CD8-positive, alpha-beta memory T cell (primary cell): ENCODE measurements at regions not wholly inside any gene's neighbourhood (a gene's known extent, or its start where the extent isn't known, plus 50 kb on each side); places are given as distances from the start of the nearest gene placed in this dataset.
A peak's percentile ranks its signal among the peaks of the same experiment; 100 is the strongest.

Source experiments
- CTCF ChIA-PET: fragments of 350-600 bp; sonication (Branson Sonifier 250); formaldehyde crosslinking; loops from one replicate; lab custom pipeline; 2021; ENCODE audit warnings: antibody characterized with exemption; lab: Charles Lee
- POLR2A ChIA-PET: fragments of 350-600 bp; sonication (Branson Sonifier 250); formaldehyde crosslinking; loops from one replicate; lab custom pipeline; 2021; ENCODE audit warnings: antibody characterized with exemption; lab: Charles Lee
- DNase-seq, 5 donors: peaks; one replicate each; pipeline versions ENCODE4 v3.0.0 to v3.0.0-alpha.2; 2020 to 2022; ENCODE audit warnings: mixed read lengths in 1 of 5
- H3K27ac ChIP-seq: one replicate; pipeline ENCODE4 v1.7.0; 2013; ENCODE audit warnings: low read depth, mild to moderate bottlenecking, low read length, moderate library complexity
- H3K27me3 ChIP-seq: 2 replicates; pipeline ENCODE4 v1.7.0; 2013; ENCODE audit warnings: low read length, mild to moderate bottlenecking; ENCODE audit not compliant: insufficient read depth, poor library complexity, severe bottlenecking
- H3K36me3 ChIP-seq: 2 replicates; pipeline ENCODE4 v1.7.0; 2013; ENCODE audit warnings: mild to moderate bottlenecking, low read length, moderate library complexity; ENCODE audit not compliant: insufficient read depth
- H3K4me1 ChIP-seq: 2 replicates; pipeline ENCODE4 v1.7.0; 2013; ENCODE audit warnings: mild to moderate bottlenecking, low read length, moderate library complexity; ENCODE audit not compliant: insufficient read depth
- H3K4me3 ChIP-seq: 2 replicates; pipeline ENCODE4 v1.7.0; 2013; ENCODE audit warnings: mild to moderate bottlenecking, low read length
- H3K9me3 ChIP-seq: 2 replicates; pipeline ENCODE4 v1.7.0; 2013; ENCODE audit warnings: mild to moderate bottlenecking, low read length
- H3K27ac Mint-ChIP-seq, 8 donors: one replicate each; pipeline ENCODE4 v1.8.0; 2020 to 2021; ENCODE audit warnings: mixed read lengths in 8 of 8, mild to moderate bottlenecking in 6 of 8, inconsistent platforms in 3 of 8, moderate library complexity in 3 of 8
- H3K27me3 Mint-ChIP-seq, 2 donors: one replicate each; pipeline ENCODE4 v1.8.0; 2020 to 2021; ENCODE audit warnings: mixed read lengths in 2 of 2, mild to moderate bottlenecking in 1 of 2, moderate library complexity in 1 of 2
- H3K36me3 Mint-ChIP-seq, 3 donors: one replicate each; pipeline ENCODE4 v1.8.0; 2020 to 2021; ENCODE audit warnings: mixed read lengths in 3 of 3, inconsistent platforms in 1 of 3, mild to moderate bottlenecking in 1 of 3
- H3K4me1 Mint-ChIP-seq, 3 donors: one replicate each; pipeline ENCODE4 v1.8.0; 2020 to 2021; ENCODE audit warnings: mixed read lengths in 3 of 3, inconsistent platforms in 1 of 3, mild to moderate bottlenecking in 1 of 3
- H3K4me3 Mint-ChIP-seq, 7 donors: one replicate each; pipeline ENCODE4 v1.8.0; 2020 to 2021; ENCODE audit warnings: mixed read lengths in 7 of 7, mild to moderate bottlenecking in 6 of 7, moderate library complexity in 4 of 7, inconsistent platforms in 2 of 7
- H3K9me3 Mint-ChIP-seq, 5 donors: one replicate each; pipeline ENCODE4 v1.8.0; 2020 to 2022; ENCODE audit warnings: mixed read lengths in 5 of 5, mild to moderate bottlenecking in 3 of 5, moderate library complexity in 2 of 5, inconsistent platforms in 1 of 5

GRCh38 chr9:88220652-88221051, 82.4 kb upstream of the SPATA31C2 start:
- H3K9me3 Mint-ChIP-seq, result no peaks in the 10 kb centered on the region
- no peak overlapping the region for H3K4me3 Mint-ChIP-seq
- Histone ChIP-seq H3K27ac (no peak overlapping the region), H3K4me3 (no peak overlapping the region), H3K9me3 (no peaks in the 10 kb centered on the region), H3K27me3 (no peaks in the 10 kb centered on the region), H3K4me1 (no peaks in the 10 kb centered on the region), H3K36me3 (no peaks in the 10 kb centered on the region)
- H3K27me3 Mint-ChIP-seq, result peaks cover 13 to 29% of the 10 kb centered on the region in 2 donors
- H3K4me1 Mint-ChIP-seq, result no peaks in the 10 kb centered on the region
- ChIA-PET CTCF (interaction anchor here (1.0 kb wide), 1 partner anchor 29 kb away, joined by 3 read pairs; no protein-coding TSS in a partner anchor), POLR2A (no interaction called here)
- peak overlapping the region in 1 of 8 donors; percentile 22 for H3K27ac Mint-ChIP-seq
- no peak for DNase-seq
- H3K36me3 Mint-ChIP-seq, result no peaks in the 10 kb centered on the region

- no peak for DNase-seq
- peaks cover 0 to 2% (median 0%) of the 10 kb centered on the region in 5 donors for H3K9me3 Mint-ChIP-seq
- no peak overlapping the region for H3K27ac Mint-ChIP-seq
- no peaks in the 10 kb centered on the region for H3K4me1 ChIP-seq
- H3K4me1 Mint-ChIP-seq, result no peaks in the 10 kb centered on the region
- no peaks in the 10 kb centered on the region for H3K9me3 ChIP-seq
- POLR2A ChIA-PET, result no interaction called here
- no peaks in the 10 kb centered on the region for H3K36me3 ChIP-seq
- CTCF ChIA-PET, result no interaction called here
- H3K4me3 ChIP-seq, result no peak overlapping the region
- no peaks in the 10 kb centered on the region for H3K36me3 Mint-ChIP-seq
- no peaks in the 10 kb centered on the region for H3K27me3 ChIP-seq
- H3K4me3 Mint-ChIP-seq, result no peak overlapping the region
- H3K27ac ChIP-seq, result no peak overlapping the region
- H3K27me3 Mint-ChIP-seq, result peaks cover 13 to 33% of the 10 kb centered on the region in 2 donors
These were observed 81.3 kb upstream of the SPATA31C2 start for GRCh38 chr9:88219601-88220000.

GRCh38 chr9:88218726-88219125, 80.5 kb upstream of the SPATA31C2 start:
- no peak overlapping the region for H3K27ac Mint-ChIP-seq
- H3K9me3 Mint-ChIP-seq, result peaks cover 0 to 7% (median 2%) of the 10 kb centered on the region in 5 donors
- Histone ChIP-seq H3K27me3 (no peaks in the 10 kb centered on the region), H3K4me1 (no peaks in the 10 kb centered on the region), H3K4me3 (no peak overlapping the region), H3K27ac (no peak overlapping the region), H3K36me3 (no peaks in the 10 kb centered on the region), H3K9me3 (no peaks in the 10 kb centered on the region)
- H3K4me1 Mint-ChIP-seq, result no peaks in the 10 kb centered on the region
- POLR2A ChIA-PET, result no interaction called here
- H3K4me3 Mint-ChIP-seq, result no peak overlapping the region
- CTCF ChIA-PET, result no interaction called here
- peaks cover 17 to 33% of the 10 kb centered on the region in 2 donors for H3K27me3 Mint-ChIP-seq
- DNase-seq, result no peak
- no peaks in the 10 kb centered on the region for H3K36me3 Mint-ChIP-seq

GRCh38 chr9:88216126-88216995, 78.1 kb upstream of the SPATA31C2 start:
- H3K27ac Mint-ChIP-seq, result peak overlapping the region in 1 of 8 donors; percentile 36
- no peaks in the 10 kb centered on the region for H3K36me3 Mint-ChIP-seq
- peaks cover 3 to 14% (median 9%) of the 10 kb centered on the region in 5 donors for H3K9me3 Mint-ChIP-seq
- ChIA-PET CTCF (no interaction called here), POLR2A (no interaction called here)
- H3K4me3 ChIP-seq, result no peak overlapping the region
- no peak overlapping the region for H3K4me3 Mint-ChIP-seq
- peaks cover 19 to 31% of the 10 kb centered on the region in 2 donors for H3K27me3 Mint-ChIP-seq
- H3K36me3 ChIP-seq, result no peaks in the 10 kb centered on the region
- no peaks in the 10 kb centered on the region for H3K4me1 Mint-ChIP-seq
- H3K9me3 ChIP-seq, result no peaks in the 10 kb centered on the region
- no peaks in the 10 kb centered on the region for H3K27me3 ChIP-seq
- DNase-seq, result no peak
- H3K4me1 ChIP-seq, result no peaks in the 10 kb centered on the region
- no peak overlapping the region for H3K27ac ChIP-seq

DNA sequence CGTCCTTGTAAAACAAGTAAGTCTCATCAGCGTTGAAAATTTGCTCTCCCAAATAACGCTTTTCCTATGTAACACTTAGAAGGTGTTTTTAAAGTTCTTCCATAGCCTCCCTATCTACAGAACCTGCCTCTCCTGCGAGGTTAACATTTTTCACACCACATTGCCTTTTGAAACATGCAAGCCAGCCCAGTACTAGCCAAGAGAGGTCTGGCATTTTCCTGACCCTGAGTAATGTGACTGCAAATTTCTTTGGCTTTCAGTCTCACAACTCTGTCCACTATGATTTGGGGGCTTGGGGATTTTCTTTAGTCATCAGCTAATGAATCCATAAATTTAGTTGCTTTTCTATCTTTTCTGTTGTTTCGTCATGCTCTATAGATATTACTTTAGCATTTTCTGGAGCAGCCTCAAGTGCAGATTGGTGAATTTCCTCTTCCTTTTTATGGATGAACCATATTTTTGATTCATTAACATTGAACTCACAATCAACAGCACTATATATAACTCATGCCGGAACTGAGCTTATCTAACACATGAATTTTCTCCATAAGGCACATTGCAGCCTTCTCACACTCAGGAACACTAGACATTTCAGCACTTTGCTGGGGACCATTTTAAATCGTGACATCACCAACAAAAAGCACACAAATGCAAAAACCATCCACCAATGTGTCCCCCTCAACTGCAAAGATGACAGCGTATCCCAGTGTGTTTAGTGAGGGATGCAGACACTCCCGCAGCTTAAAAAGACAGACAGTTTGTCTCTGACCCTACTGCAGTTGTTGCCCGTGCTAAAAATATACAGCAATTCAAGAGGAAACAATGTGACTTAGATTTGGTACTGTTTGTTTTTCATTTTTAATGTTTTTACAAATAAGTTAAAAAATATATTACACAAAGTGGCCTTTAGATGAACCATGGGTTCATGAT, 77.2 kb upstream of the SPATA31C2 start:
- Histone ChIP-seq H3K9me3 (no peaks in the 10 kb centered on the region), H3K27ac (no peak overlapping the region), H3K36me3 (no peaks in the 10 kb centered on the region), H3K4me3 (no peak overlapping the region), H3K27me3 (no peaks in the 10 kb centered on the region), H3K4me1 (no peaks in the 10 kb centered on the region)
- H3K4me3 Mint-ChIP-seq, result no peak overlapping the region
- ChIA-PET CTCF (no interaction called here), POLR2A (no interaction called here)
- DNase-seq, result no peak
- no peaks in the 10 kb centered on the region for H3K36me3 Mint-ChIP-seq
- no peaks in the 10 kb centered on the region for H3K4me1 Mint-ChIP-seq
- H3K27me3 Mint-ChIP-seq, result peaks cover 19 to 22% of the 10 kb centered on the region in 2 donors
- H3K9me3 Mint-ChIP-seq, result peaks cover 3 to 14% (median 9%) of the 10 kb centered on the region in 5 donors
- H3K27ac Mint-ChIP-seq, result no peak overlapping the region

DNA sequence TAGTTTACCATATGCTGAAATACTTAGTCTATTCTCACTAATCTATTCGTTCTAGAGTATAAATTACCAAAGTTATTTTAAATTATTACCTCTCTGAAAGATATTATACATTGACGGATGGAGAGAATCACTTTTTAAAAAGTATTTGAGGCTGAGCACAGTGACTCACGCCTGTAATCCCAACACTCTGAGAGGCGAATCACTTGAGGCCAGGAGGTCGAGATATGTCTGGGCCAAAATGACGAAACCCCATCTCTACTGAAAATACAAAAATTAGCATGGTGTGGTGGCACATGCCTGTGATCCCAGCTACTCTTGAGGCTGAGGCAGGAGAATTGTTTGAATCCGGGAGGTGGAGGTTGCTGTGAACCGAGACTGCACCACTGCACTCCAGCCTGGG, 64.0 kb upstream of the SPATA31C2 start:
- no peaks in the 10 kb centered on the region for H3K36me3 Mint-ChIP-seq
- no peak for DNase-seq
- Histone ChIP-seq H3K27me3 (no peaks in the 10 kb centered on the region), H3K36me3 (no peaks in the 10 kb centered on the region), H3K4me3 (no peak overlapping the region), H3K9me3 (no peaks in the 10 kb centered on the region), H3K27ac (no peak overlapping the region), H3K4me1 (no peaks in the 10 kb centered on the region)
- CTCF ChIA-PET, result no interaction called here
- POLR2A ChIA-PET, result no interaction called here
- peaks cover 4 to 21% of the 10 kb centered on the region in 2 donors for H3K27me3 Mint-ChIP-seq
- no peaks in the 10 kb centered on the region for H3K4me1 Mint-ChIP-seq
- H3K27ac Mint-ChIP-seq, result no peak overlapping the region
- H3K9me3 Mint-ChIP-seq, result no peaks in the 10 kb centered on the region
- no peak overlapping the region for H3K4me3 Mint-ChIP-seq

DNA sequence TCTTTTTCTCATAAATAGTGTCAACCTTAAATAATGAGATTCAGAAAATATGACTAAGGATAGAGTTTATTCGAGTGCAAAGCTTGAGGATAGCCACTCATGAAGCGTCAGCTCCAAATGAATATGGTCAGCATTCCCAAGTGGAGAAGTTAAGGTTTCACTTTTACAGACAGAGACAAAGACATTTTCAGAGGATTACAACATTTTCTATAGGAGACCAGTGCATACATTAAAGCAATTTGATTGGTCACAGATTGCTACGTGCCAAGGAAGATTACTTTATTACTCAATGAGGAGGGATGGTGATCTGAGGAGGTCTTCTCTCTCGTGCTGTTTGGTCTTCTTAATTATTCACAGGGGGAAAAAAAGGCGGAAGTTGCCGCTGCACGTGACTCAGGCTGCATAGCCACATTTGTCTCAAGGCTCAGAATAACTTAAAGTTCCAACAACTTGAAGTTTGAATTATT, 60.1 kb upstream of the SPATA31C2 start:
- peaks cover 5 to 36% of the 10 kb centered on the region in 2 donors for H3K27me3 Mint-ChIP-seq
- ChIA-PET CTCF (no interaction called here), POLR2A (no interaction called here)

More for the DNA sequence above, 60.1 kb upstream of the SPATA31C2 start:
- H3K4me3 Mint-ChIP-seq, result no peak overlapping the region
- no peak for DNase-seq
- no peaks in the 10 kb centered on the region for H3K4me1 Mint-ChIP-seq
- no peaks in the 10 kb centered on the region for H3K36me3 ChIP-seq
- H3K36me3 Mint-ChIP-seq, result no peaks in the 10 kb centered on the region
- no peak overlapping the region for H3K27ac Mint-ChIP-seq
- no peaks in the 10 kb centered on the region for H3K9me3 ChIP-seq
- no peak overlapping the region for H3K4me3 ChIP-seq
- H3K9me3 Mint-ChIP-seq, result no peaks in the 10 kb centered on the region
- H3K27ac ChIP-seq, result no peak overlapping the region
- no peaks in the 10 kb centered on the region for H3K4me1 ChIP-seq
- no peaks in the 10 kb centered on the region for H3K27me3 ChIP-seq
